ENCODE measurements at regions not wholly inside any gene's neighbourhood (a gene's known extent, or its start where the extent isn't known, plus 50 kb on each side); places are given as distances from the start of the nearest gene placed in this dataset.

GRCh38 chr1:161427733-161428516, 60.2 kb upstream of the CFAP126 start (continued):
- TF ChIP-seq, protein P1, sequence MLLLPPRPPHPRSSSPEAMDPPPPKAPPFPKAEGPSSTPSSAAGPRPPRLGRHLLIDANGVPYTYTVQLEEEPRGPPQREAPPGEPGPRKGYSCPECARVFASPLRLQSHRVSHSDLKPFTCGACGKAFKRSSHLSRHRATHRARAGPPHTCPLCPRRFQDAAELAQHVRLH (tag by site-specific recombination; IDR thresholded peaks at IDR 0.05), result peak; percentile 92
- TF ChIP-seq ZNF658 (tag by site-specific recombination; IDR thresholded peaks at IDR 0.05) (no peak), ZNF24 (tag by site-specific recombination; IDR thresholded peaks at IDR 0.05) (peak; percentile 88; the same call in 1 of the 2 replicates), ZFP37 (tag by site-specific recombination; IDR thresholded peaks at IDR 0.05) (peak; percentile 78; the same call in 1 of the 2 replicates), ZNF221 (tag by site-specific recombination; IDR thresholded peaks at IDR 0.05; ENCODE audit: borderline replicate concordance) (no peak), ZNF239 (tag by site-specific recombination; IDR thresholded peaks at IDR 0.05) (no peak), MYNN (tag by site-specific recombination; IDR thresholded peaks at IDR 0.05; ENCODE audit: borderline replicate concordance) (no peak), SCRT2 (tag by site-specific recombination; IDR thresholded peaks at IDR 0.05) (peak; percentile 22; the same call in 1 of the 2 replicates), YY1 (tag by site-specific recombination; IDR thresholded peaks at IDR 0.05) (no peak; the same call in 1 of the 2 replicates), SP3 (tag by site-specific recombination; IDR thresholded peaks at IDR 0.05) (peak; percentile 23; the same call in 1 of the 2 replicates), ZNF274 (IDR thresholded peaks at IDR 0.05; ENCODE audit: low read length) (no peak), ZNF274 (tag by site-specific recombination; IDR thresholded peaks at IDR 0.05; ENCODE audit: borderline replicate concordance) (no peak), ZNF692 (tag by site-specific recombination; IDR thresholded peaks at IDR 0.05) (peak; percentile 70), EGR2 (tag by site-specific recombination; IDR thresholded peaks at IDR 0.05; ENCODE audit: low read depth) (no peak), ZNF16 (tag by site-specific recombination; IDR thresholded peaks at IDR 0.05; ENCODE audit: low read depth) (no peak), ZBTB48 (tag by site-specific recombination; IDR thresholded peaks at IDR 0.05) (no peak), ZNF23 (tag by site-specific recombination; IDR thresholded peaks at IDR 0.05; ENCODE audit: borderline replicate concordance) (no peak), ZNF830 (tag by site-specific recombination; IDR thresholded peaks at IDR 0.05; ENCODE audit: low read depth) (no peak), TRIM28 (IDR thresholded peaks at IDR 0.05; ENCODE audit: borderline replicate concordance, low read length) (peak; percentile 87; the same call in 1 of the 2 replicates), ZNF548 (tag by site-specific recombination; IDR thresholded peaks at IDR 0.05) (no peak), ZNF660 (tag by site-specific recombination; IDR thresholded peaks at IDR 0.05) (peak; percentile 92), GLI4 (tag by site-specific recombination; IDR thresholded peaks at IDR 0.05) (no peak), ZNF37A (tag by site-specific recombination; IDR thresholded peaks at IDR 0.05) (no peak), ZNF529 (tag by site-specific recombination; IDR thresholded peaks at IDR 0.05; ENCODE audit: insufficient replicate concordance) (no peak), ZNF362 (tag by site-specific recombination; IDR thresholded peaks at IDR 0.05) (no peak), HOXC10 (CRISPR knock-in tag; IDR thresholded peaks at IDR 0.05) (no peak), ZNF677 (tag by site-specific recombination; IDR thresholded peaks at IDR 0.05) (no peak), KLF7 (tag by site-specific recombination; IDR thresholded peaks at IDR 0.05; ENCODE audit: borderline replicate concordance) (no peak; the same call in 1 of the 2 replicates), ZBTB8A (tag by site-specific recombination; IDR thresholded peaks at IDR 0.05) (peak; percentile 62), ZBTB49 (tag by site-specific recombination; IDR thresholded peaks at IDR 0.05; ENCODE audit: low read depth) (no peak), ZNF629 (tag by site-specific recombination; IDR thresholded peaks at IDR 0.05) (peak; percentile 76; the same call in 1 of the 2 replicates)
- TF ChIP-seq, protein P2, sequence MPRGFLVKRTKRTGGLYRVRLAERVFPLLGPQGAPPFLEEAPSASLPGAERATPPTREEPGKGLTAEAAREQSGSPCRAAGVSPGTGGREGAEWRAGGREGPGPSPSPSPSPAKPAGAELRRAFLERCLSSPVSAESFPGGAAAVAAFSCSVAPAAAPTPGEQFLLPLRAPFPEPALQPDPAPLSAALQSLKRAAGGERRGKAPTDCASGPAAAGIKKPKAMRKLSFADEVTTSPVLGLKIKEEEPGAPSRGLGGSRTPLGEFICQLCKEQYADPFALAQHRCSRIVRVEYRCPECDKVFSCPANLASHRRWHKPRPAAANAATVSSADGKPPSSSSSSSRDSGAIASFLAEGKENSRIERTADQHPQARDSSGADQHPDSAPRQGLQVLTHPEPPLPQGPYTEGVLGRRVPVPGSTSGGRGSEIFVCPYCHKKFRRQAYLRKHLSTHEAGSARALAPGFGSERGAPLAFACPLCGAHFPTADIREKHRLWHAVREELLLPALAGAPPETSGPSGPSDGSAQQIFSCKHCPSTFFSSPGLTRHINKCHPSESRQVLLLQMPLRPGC (tag by site-specific recombination; IDR thresholded peaks at IDR 0.05), result 0 out of 2 replicates have a peak, but pooled peaks have one; percentile 51
- TF ChIP-seq, protein P3, sequence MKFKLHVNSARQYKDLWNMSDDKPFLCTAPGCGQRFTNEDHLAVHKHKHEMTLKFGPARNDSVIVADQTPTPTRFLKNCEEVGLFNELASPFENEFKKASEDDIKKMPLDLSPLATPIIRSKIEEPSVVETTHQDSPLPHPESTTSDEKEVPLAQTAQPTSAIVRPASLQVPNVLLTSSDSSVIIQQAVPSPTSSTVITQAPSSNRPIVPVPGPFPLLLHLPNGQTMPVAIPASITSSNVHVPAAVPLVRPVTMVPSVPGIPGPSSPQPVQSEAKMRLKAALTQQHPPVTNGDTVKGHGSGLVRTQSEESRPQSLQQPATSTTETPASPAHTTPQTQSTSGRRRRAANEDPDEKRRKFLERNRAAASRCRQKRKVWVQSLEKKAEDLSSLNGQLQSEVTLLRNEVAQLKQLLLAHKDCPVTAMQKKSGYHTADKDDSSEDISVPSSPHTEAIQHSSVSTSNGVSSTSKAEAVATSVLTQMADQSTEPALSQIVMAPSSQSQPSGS (tag by site-specific recombination; IDR thresholded peaks at IDR 0.05; ENCODE audit: low read depth), result peak; percentile 41; the same call in 1 of the 2 replicates

Measured in HEK293 (cell line).